Thymus (tissue), 11 donors: ENCODE measurements at regions not wholly inside any gene's neighbourhood (a gene's known extent, or its start where the extent isn't known, plus 50 kb on each side); places are given as distances from the start of the nearest gene placed in this dataset.
"Not testable (repeated sequence)": the region's sequence is repeated elsewhere in the genome, so short reads cannot be mapped to it uniquely, and the experiment has no call there.

ENCODE experiments used
- DNase-seq, 9 donors: peaks; one replicate each; pipeline ENCODE4 v3.0.0-alpha.2; 2013; ENCODE audit warnings: low spot score in 9 of 9, low read depth in 6 of 9, missing footprints in 1 of 9
- H3K27ac ChIP-seq, 2 donors: one replicate each; pipeline ENCODE4 v1.5.1; 2013; ENCODE audit warnings: control low read depth in 1 of 2, low read depth in 1 of 2, low read length in 1 of 2, mild to moderate bottlenecking in 1 of 2, moderate library complexity in 1 of 2
- H3K27me3 ChIP-seq, 2 donors: one replicate each; pipeline ENCODE4 v1.5.1; 2013; ENCODE audit warnings: low read length in 1 of 2; ENCODE audit not compliant: control insufficient read depth in 2 of 2, insufficient read depth in 1 of 2
- H3K36me3 ChIP-seq, 2 donors: one replicate each; pipeline ENCODE4 v1.5.1; 2013; ENCODE audit warnings: low read length in 1 of 2, mild to moderate bottlenecking in 1 of 2, moderate library complexity in 1 of 2; ENCODE audit not compliant: control insufficient read depth in 2 of 2, insufficient read depth in 2 of 2
- H3K4me1 ChIP-seq, 2 donors: one replicate each; pipeline ENCODE4 v1.5.1; 2013; ENCODE audit warnings: low read length in 2 of 2; ENCODE audit not compliant: control insufficient read depth in 2 of 2, insufficient read depth in 2 of 2
- H3K4me3 ChIP-seq, 2 donors: one replicate each; pipeline ENCODE4 v1.5.1; 2013; ENCODE audit warnings: low read length in 2 of 2, control low read depth in 1 of 2, mild to moderate bottlenecking in 1 of 2
- H3K9me3 ChIP-seq, 2 donors: one replicate each; pipeline ENCODE4 v1.5.1; 2013; ENCODE audit warnings: low read length in 1 of 2, mild to moderate bottlenecking in 1 of 2; ENCODE audit not compliant: control insufficient read depth in 2 of 2, insufficient read depth in 1 of 2
- WGBS: extraction: QIAGEN DNeasy Blood & Tissue Kit; methylation state at CpG from one replicate; pipeline ENCODE4 v1.1.7; 2013; 5-methylcytosine and 5-hydroxymethylcytosine counted together
- donor health status: healthy.

GRCh38 chr2:147273628-147274027 is 571.2 kb upstream of the ACVR2A start:
- no peaks in the 10 kb centered on the region for H3K36me3 ChIP-seq

GRCh38 chr2:147273106-147273505 is 571.7 kb upstream of the ACVR2A start:
- H3K4me3 ChIP-seq = no peak overlapping the region
- no peaks in the 10 kb centered on the region for H3K4me1 ChIP-seq
- H3K36me3 ChIP-seq = no peaks in the 10 kb centered on the region
- DNase-seq = no peak
- no peak overlapping the region for H3K27ac ChIP-seq
- no peaks in the 10 kb centered on the region for H3K27me3 ChIP-seq
- peaks cover 2 to 12% of the 10 kb centered on the region in 2 donors for H3K9me3 ChIP-seq

More at GRCh38 chr2:147273628-147274027, 571.2 kb upstream of the ACVR2A start:
- Histone ChIP-seq H3K4me3 (no peak overlapping the region), H3K9me3 (peaks cover 2 to 11% of the 10 kb centered on the region in 2 donors), H3K27me3 (no peaks in the 10 kb centered on the region), H3K4me1 (no peaks in the 10 kb centered on the region), H3K27ac (no peak overlapping the region)
- 93% methylated on average over 1 of the region's 1 CpG for WGBS
- DNase-seq = no peak

GRCh38 chr2:147269581-147269980 is 575.2 kb upstream of the ACVR2A start:
- 92% methylated on average over 2 of the region's 2 CpGs for WGBS
- H3K9me3 ChIP-seq, DNase-seq, H3K4me1 ChIP-seq, H3K27ac ChIP-seq, H3K4me3 ChIP-seq, H3K27me3 ChIP-seq, H3K36me3 ChIP-seq: not testable (repeated sequence)

GRCh38 chr2:147260241-147260640 is 584.6 kb upstream of the ACVR2A start:
- Histone ChIP-seq H3K9me3 (no peaks in the 10 kb centered on the region), H3K36me3 (no peaks in the 10 kb centered on the region), H3K27ac (no peak overlapping the region), H3K27me3 (no peaks in the 10 kb centered on the region), H3K4me1 (no peaks in the 10 kb centered on the region), H3K4me3 (no peak overlapping the region)
- DNase-seq = no peak

GRCh38 chr2:147255812-147256211 is 589.0 kb upstream of the ACVR2A start:
- 81% methylated on average over 1 of the region's 1 CpG for WGBS
- H3K27me3 ChIP-seq = no peaks in the 10 kb centered on the region
- H3K4me3 ChIP-seq = no peak overlapping the region
- H3K9me3 ChIP-seq = no peaks in the 10 kb centered on the region
- H3K4me1 ChIP-seq = no peaks in the 10 kb centered on the region
- no peak overlapping the region for H3K27ac ChIP-seq
- no peaks in the 10 kb centered on the region for H3K36me3 ChIP-seq
- DNase-seq = no peak

GRCh38 chr2:147250652-147251356 is 594.0 kb upstream of the ACVR2A start:
- no peaks in the 10 kb centered on the region for H3K9me3 ChIP-seq
- H3K27me3 ChIP-seq = no peaks in the 10 kb centered on the region
- no peak for DNase-seq
- no peak overlapping the region for H3K27ac ChIP-seq
- 85% methylated on average over 2 of the region's 2 CpGs for WGBS
- no peak overlapping the region for H3K4me3 ChIP-seq
- H3K36me3 ChIP-seq = no peaks in the 10 kb centered on the region
- no peaks in the 10 kb centered on the region for H3K4me1 ChIP-seq

- WGBS = 79% methylated on average over 2 of the region's 2 CpGs
- no peak for DNase-seq
- Histone ChIP-seq H3K9me3 (no peaks in the 10 kb centered on the region), H3K4me3 (no peak overlapping the region), H3K36me3 (no peaks in the 10 kb centered on the region), H3K27ac (no peak overlapping the region), H3K4me1 (no peaks in the 10 kb centered on the region), H3K27me3 (no peaks in the 10 kb centered on the region)
These were observed 597.1 kb upstream of the ACVR2A start for GRCh38 chr2:147247749-147248148.

- no peaks in the 10 kb centered on the region for H3K4me1 ChIP-seq
- DNase-seq = no peak
- H3K4me3 ChIP-seq = no peak overlapping the region
- no peak overlapping the region for H3K27ac ChIP-seq
- H3K27me3 ChIP-seq = no peaks in the 10 kb centered on the region
- H3K9me3 ChIP-seq = no peaks in the 10 kb centered on the region
- no peaks in the 10 kb centered on the region for H3K36me3 ChIP-seq
These were observed 602.4 kb upstream of the ACVR2A start for GRCh38 chr2:147242445-147242844.

- Histone ChIP-seq H3K36me3 (no peaks in the 10 kb centered on the region), H3K4me1 (no peaks in the 10 kb centered on the region), H3K27me3 (no peaks in the 10 kb centered on the region), H3K27ac (no peak overlapping the region), H3K4me3 (no peak overlapping the region), H3K9me3 (no peaks in the 10 kb centered on the region)
- no peak for DNase-seq
- 92% methylated on average over 2 of the region's 2 CpGs for WGBS
These were observed 608.2 kb upstream of the ACVR2A start for GRCh38 chr2:147236601-147237000.
